HG02852 (cell line): ENCODE measurements at regions not wholly inside any gene's neighbourhood (a gene's known extent, or its start where the extent isn't known, plus 50 kb on each side); places are given as distances from the start of the nearest gene placed in this dataset.

Experiments
- ATAC-seq: cut with Tn5 transposase; IDR thresholded peaks from one replicate; pipeline ENCODE4 v1.9.1; 2021; ENCODE audit warnings: mild to moderate bottlenecking, moderate library complexity; ENCODE audit not compliant: unreplicated experiment

- ATAC-seq: no peak
These were observed 50.2 kb upstream of the LYZL1 start for GRCh38 chr10:29238523-29239135.
